ENCODE measurements at regions not wholly inside any gene's neighbourhood (a gene's known extent, or its start where the extent isn't known, plus 50 kb on each side); places are given as distances from the start of the nearest gene placed in this dataset.

- Histone ChIP-seq H3K9me3 (ENCODE audit: low read length) (no peaks in the 10 kb centered on the region), H3F3A (ENCODE audit: low read length, unreplicated experiment) (no peaks in the 10 kb centered on the region), H3K4me3 (ENCODE audit: low read length) (no peak overlapping the region), H3K9ac (ENCODE audit: low read length) (no peak overlapping the region), H3K27ac (ENCODE audit: low read length) (no peak overlapping the region), H3K36me3 (ENCODE audit: low read depth, low read length) (no peaks in the 10 kb centered on the region), H3K27me3 (ENCODE audit: low read length) (no peaks in the 10 kb centered on the region), H3K9me2 (replicated peaks; ENCODE audit: low read length) (no peaks in the 10 kb centered on the region), H4K20me1 (ENCODE audit: low read length) (no peaks in the 10 kb centered on the region), H3K4me2 (ENCODE audit: low read length) (no peak overlapping the region), H3K79me2 (ENCODE audit: low read length) (no peaks in the 10 kb centered on the region), H2AFZ (ENCODE audit: low read length) (no peak overlapping the region), H3K4me1 (ENCODE audit: insufficient read depth, low read length) (no peaks in the 10 kb centered on the region)
- no TSS peak for BruUV-seq (replicated peaks)
- intact Hi-C loops (cut with micrococcal nuclease), result no loop called here
- CTCF ChIA-PET, result no interaction called here
- TF ChIP-seq CTCF (conservative IDR thresholded peaks at IDR 0.05; ENCODE audit: low read depth, low read length) (no peak), EZH2 (IDR thresholded peaks at IDR 0.05; ENCODE audit: low read length, unreplicated experiment) (no peak), EZH2phosphoT487 (IDR thresholded peaks at IDR 0.05; ENCODE audit: borderline replicate concordance, low read length) (no peak)
- POLR2A ChIA-PET (ENCODE audit: unreplicated experiment), result interaction anchor here (0.6 kb wide), 1 partner anchor 145 kb away, joined by 3 read pairs; no protein-coding TSS in a partner anchor
- ATAC-seq (no peak), DNase-seq (no peak)
Observed at GRCh38 chr12:58776144-58776543, 144.2 kb downstream of the LRIG3 start.

- H3K4me3 ChIP-seq (ENCODE audit: low read length), result no peak overlapping the region
- DNase-seq, result no peak
- H3K79me2 ChIP-seq (ENCODE audit: low read length), result no peaks in the 10 kb centered on the region
- H3F3A ChIP-seq (ENCODE audit: low read length, unreplicated experiment), result no peaks in the 10 kb centered on the region
- POLR2A ChIA-PET (ENCODE audit: unreplicated experiment), result no interaction called here
- H3K36me3 ChIP-seq (ENCODE audit: low read depth, low read length), result no peaks in the 10 kb centered on the region
- H4K20me1 ChIP-seq (ENCODE audit: low read length), result no peaks in the 10 kb centered on the region
- H3K27ac ChIP-seq (ENCODE audit: low read length), result no peak overlapping the region
- H3K4me1 ChIP-seq (ENCODE audit: insufficient read depth, low read length), result no peaks in the 10 kb centered on the region
- no peak overlapping the region for H3K4me2 ChIP-seq (ENCODE audit: low read length)
- no peak for TF ChIP-seq EZH2 (IDR thresholded peaks at IDR 0.05; ENCODE audit: low read length, unreplicated experiment)
- TF ChIP-seq CTCF (conservative IDR thresholded peaks at IDR 0.05; ENCODE audit: low read depth, low read length), result no peak
- TF ChIP-seq EZH2phosphoT487 (IDR thresholded peaks at IDR 0.05; ENCODE audit: borderline replicate concordance, low read length), result no peak
- H2AFZ ChIP-seq (ENCODE audit: low read length), result no peak overlapping the region
- H3K27me3 ChIP-seq (ENCODE audit: low read length), result no peaks in the 10 kb centered on the region
- H3K9me3 ChIP-seq (ENCODE audit: low read length), result no peaks in the 10 kb centered on the region
- BruUV-seq (replicated peaks), result no TSS peak
- intact Hi-C loops (cut with micrococcal nuclease), result no loop called here
- no peaks in the 10 kb centered on the region for H3K9me2 ChIP-seq (replicated peaks; ENCODE audit: low read length)
- CTCF ChIA-PET, result no interaction called here
- no peak for ATAC-seq
- H3K9ac ChIP-seq (ENCODE audit: low read length), result no peak overlapping the region
Observed at GRCh38 chr12:58777815-58778214, 142.5 kb downstream of the LRIG3 start.

- Histone ChIP-seq H3F3A (ENCODE audit: low read length, unreplicated experiment) (no peaks in the 10 kb centered on the region), H4K20me1 (ENCODE audit: low read length) (no peaks in the 10 kb centered on the region), H3K4me3 (ENCODE audit: low read length) (no peak overlapping the region), H2AFZ (ENCODE audit: low read length) (no peak overlapping the region), H3K27me3 (ENCODE audit: low read length) (no peaks in the 10 kb centered on the region), H3K4me2 (ENCODE audit: low read length) (no peak overlapping the region), H3K4me1 (ENCODE audit: insufficient read depth, low read length) (no peaks in the 10 kb centered on the region), H3K36me3 (ENCODE audit: low read depth, low read length) (no peaks in the 10 kb centered on the region), H3K79me2 (ENCODE audit: low read length) (no peaks in the 10 kb centered on the region), H3K9me2 (replicated peaks; ENCODE audit: low read length) (no peaks in the 10 kb centered on the region), H3K27ac (ENCODE audit: low read length) (no peak overlapping the region), H3K9me3 (ENCODE audit: low read length) (no peaks in the 10 kb centered on the region), H3K9ac (ENCODE audit: low read length) (no peak overlapping the region)
- intact Hi-C loops (cut with micrococcal nuclease), result no loop called here
- CTCF ChIA-PET, result no interaction called here
- no peak for ATAC-seq
- no peak for DNase-seq
- no peak for TF ChIP-seq CTCF (conservative IDR thresholded peaks at IDR 0.05; ENCODE audit: low read depth, low read length)
- no peak for TF ChIP-seq EZH2phosphoT487 (IDR thresholded peaks at IDR 0.05; ENCODE audit: borderline replicate concordance, low read length)
- TF ChIP-seq EZH2 (IDR thresholded peaks at IDR 0.05; ENCODE audit: low read length, unreplicated experiment), result no peak
- BruUV-seq (replicated peaks), result no TSS peak
- POLR2A ChIA-PET (ENCODE audit: unreplicated experiment), result no interaction called here
Observed at GRCh38 chr12:58781609-58782008, 138.7 kb downstream of the LRIG3 start.
